ENCODE measurements at regions not wholly inside any gene's neighbourhood (a gene's known extent, or its start where the extent isn't known, plus 50 kb on each side); places are given as distances from the start of the nearest gene placed in this dataset.

DNA sequence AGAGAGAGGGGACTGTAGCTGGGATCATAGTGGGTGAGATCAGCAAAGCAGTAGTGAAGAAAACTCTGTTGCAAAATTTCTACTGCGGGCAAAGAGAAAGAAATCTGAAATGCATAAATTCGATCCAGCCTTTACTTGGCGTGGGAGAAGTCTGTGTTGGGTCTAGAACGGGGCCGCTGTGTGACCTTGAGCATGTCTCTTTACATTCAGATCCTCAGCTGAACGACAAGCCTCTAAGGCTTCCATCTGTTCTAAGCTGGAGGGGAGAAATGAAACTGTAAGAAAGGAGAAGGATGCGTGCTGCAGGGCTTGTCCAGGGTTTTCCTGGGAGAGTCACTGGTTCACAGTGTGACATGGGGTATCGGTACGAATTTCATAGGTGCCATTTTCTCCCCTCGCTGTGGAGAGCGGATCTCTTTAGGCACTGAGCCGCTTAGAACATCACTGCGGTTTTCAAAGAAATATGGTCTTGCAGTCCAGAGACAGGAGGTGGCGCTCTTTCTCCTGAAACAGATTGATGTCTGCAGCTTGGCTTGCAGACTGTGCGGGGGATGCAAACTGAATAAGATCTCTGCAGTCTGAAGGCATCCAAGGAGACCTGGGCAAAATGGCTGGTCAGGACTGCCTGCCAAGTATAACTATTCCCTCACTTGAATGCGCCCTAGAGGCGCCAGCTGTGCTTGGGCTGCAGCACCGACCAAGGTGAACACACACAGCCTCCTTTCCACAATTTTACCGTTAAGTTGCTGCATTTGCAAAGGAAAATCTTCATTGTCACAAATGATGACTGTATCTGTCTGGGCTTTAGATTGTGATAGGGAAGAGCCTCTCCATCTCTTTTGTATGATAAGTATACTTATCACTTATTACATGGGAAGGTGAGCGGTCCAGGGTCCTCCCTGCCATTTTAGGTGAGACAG is 104.1 kb downstream of the XCL2 start (continued):
- 0 out of 2 replicates have a peak, but pooled peaks have one; percentile 13 for TF ChIP-seq FOSL2 (CRISPR knock-in tag; IDR thresholded peaks at IDR 0.05)
- TF ChIP-seq AHR (CRISPR knock-in tag; IDR thresholded peaks at IDR 0.05): no peak
- 0 out of 2 replicates have a peak, but pooled peaks have one; percentile 40 for TF ChIP-seq ZNF20 (CRISPR knock-in tag; IDR thresholded peaks at IDR 0.05)
- TF ChIP-seq CEBPG (CRISPR knock-in tag; IDR thresholded peaks at IDR 0.05): peak; percentile 21; the same call in 1 of the 2 replicates
- TF ChIP-seq SP4 (CRISPR knock-in tag; IDR thresholded peaks at IDR 0.05): peak; percentile 39; the same call in 1 of the 2 replicates
- peak; percentile 86 for TF ChIP-seq RAD21 (CRISPR knock-in tag; IDR thresholded peaks at IDR 0.05)
- TF ChIP-seq SMC3 (IDR thresholded peaks at IDR 0.05; ENCODE audit: low read length): peak; percentile 93
- TF ChIP-seq ZBTB38 (CRISPR knock-in tag; IDR thresholded peaks at IDR 0.05): peak; percentile 74
- TF ChIP-seq ZNF501 (CRISPR knock-in tag; IDR thresholded peaks at IDR 0.05): 0 out of 2 replicates have a peak, but pooled peaks have one; percentile 33
- TF ChIP-seq, protein P1, sequence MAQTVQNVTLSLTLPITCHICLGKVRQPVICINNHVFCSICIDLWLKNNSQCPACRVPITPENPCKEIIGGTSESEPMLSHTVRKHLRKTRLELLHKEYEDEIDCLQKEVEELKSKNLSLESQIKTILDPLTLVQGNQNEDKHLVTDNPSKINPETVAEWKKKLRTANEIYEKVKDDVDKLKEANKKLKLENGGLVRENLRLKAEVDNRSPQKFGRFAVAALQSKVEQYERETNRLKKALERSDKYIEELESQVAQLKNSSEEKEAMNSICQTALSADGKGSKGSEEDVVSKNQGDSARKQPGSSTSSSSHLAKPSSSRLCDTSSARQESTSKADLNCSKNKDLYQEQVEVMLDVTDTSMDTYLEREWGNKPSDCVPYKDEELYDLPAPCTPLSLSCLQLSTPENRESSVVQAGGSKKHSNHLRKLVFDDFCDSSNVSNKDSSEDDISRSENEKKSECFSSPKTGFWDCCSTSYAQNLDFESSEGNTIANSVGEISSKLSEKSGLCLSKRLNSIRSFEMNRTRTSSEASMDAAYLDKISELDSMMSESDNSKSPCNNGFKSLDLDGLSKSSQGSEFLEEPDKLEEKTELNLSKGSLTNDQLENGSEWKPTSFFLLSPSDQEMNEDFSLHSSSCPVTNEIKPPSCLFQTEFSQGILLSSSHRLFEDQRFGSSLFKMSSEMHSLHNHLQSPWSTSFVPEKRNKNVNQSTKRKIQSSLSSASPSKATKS (CRISPR knock-in tag; IDR thresholded peaks at IDR 0.05): no peak
- TF ChIP-seq, protein P2, sequence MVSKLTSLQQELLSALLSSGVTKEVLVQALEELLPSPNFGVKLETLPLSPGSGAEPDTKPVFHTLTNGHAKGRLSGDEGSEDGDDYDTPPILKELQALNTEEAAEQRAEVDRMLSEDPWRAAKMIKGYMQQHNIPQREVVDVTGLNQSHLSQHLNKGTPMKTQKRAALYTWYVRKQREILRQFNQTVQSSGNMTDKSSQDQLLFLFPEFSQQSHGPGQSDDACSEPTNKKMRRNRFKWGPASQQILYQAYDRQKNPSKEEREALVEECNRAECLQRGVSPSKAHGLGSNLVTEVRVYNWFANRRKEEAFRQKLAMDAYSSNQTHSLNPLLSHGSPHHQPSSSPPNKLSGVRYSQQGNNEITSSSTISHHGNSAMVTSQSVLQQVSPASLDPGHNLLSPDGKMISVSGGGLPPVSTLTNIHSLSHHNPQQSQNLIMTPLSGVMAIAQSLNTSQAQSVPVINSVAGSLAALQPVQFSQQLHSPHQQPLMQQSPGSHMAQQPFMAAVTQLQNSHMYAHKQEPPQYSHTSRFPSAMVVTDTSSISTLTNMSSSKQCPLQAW (CRISPR knock-in tag; IDR thresholded peaks at IDR 0.05): peak; percentile 36; the same call in 1 of the 2 replicates
- no peak for TF ChIP-seq GABPA (IDR thresholded peaks at IDR 0.05; ENCODE audit: low read depth, low read length)
- 0 out of 2 replicates have a peak, but pooled peaks have one; percentile 4 for TF ChIP-seq GABPA (CRISPR knock-in tag; IDR thresholded peaks at IDR 0.05; ENCODE audit: low read depth)
- no peak for TF ChIP-seq SOX6 (IDR thresholded peaks at IDR 0.05)
- peak; percentile 41; the same call in 1 of the 2 replicates for TF ChIP-seq SOX6 (CRISPR knock-in tag; IDR thresholded peaks at IDR 0.05)
- TF ChIP-seq MBNL3 (CRISPR knock-in tag; conservative IDR thresholded peaks at IDR 0.05): no peak
- peak; percentile 39 for TF ChIP-seq XRCC5 (optimal IDR thresholded peaks at IDR 0.05; ENCODE audit: low read length)
- TF ChIP-seq, protein P3, sequence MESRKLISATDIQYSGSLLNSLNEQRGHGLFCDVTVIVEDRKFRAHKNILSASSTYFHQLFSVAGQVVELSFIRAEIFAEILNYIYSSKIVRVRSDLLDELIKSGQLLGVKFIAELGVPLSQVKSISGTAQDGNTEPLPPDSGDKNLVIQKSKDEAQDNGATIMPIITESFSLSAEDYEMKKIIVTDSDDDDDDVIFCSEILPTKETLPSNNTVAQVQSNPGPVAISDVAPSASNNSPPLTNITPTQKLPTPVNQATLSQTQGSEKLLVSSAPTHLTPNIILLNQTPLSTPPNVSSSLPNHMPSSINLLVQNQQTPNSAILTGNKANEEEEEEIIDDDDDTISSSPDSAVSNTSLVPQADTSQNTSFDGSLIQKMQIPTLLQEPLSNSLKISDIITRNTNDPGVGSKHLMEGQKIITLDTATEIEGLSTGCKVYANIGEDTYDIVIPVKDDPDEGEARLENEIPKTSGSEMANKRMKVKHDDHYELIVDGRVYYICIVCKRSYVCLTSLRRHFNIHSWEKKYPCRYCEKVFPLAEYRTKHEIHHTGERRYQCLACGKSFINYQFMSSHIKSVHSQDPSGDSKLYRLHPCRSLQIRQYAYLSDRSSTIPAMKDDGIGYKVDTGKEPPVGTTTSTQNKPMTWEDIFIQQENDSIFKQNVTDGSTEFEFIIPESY (CRISPR knock-in tag; IDR thresholded peaks at IDR 0.05): peak; percentile 38; the same call in 1 of the 2 replicates
- TF ChIP-seq, protein P4, sequence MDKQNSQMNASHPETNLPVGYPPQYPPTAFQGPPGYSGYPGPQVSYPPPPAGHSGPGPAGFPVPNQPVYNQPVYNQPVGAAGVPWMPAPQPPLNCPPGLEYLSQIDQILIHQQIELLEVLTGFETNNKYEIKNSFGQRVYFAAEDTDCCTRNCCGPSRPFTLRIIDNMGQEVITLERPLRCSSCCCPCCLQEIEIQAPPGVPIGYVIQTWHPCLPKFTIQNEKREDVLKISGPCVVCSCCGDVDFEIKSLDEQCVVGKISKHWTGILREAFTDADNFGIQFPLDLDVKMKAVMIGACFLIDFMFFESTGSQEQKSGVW (CRISPR knock-in tag; IDR thresholded peaks at IDR 0.05; ENCODE audit: borderline replicate concordance): no peak
- TF ChIP-seq, protein P5, sequence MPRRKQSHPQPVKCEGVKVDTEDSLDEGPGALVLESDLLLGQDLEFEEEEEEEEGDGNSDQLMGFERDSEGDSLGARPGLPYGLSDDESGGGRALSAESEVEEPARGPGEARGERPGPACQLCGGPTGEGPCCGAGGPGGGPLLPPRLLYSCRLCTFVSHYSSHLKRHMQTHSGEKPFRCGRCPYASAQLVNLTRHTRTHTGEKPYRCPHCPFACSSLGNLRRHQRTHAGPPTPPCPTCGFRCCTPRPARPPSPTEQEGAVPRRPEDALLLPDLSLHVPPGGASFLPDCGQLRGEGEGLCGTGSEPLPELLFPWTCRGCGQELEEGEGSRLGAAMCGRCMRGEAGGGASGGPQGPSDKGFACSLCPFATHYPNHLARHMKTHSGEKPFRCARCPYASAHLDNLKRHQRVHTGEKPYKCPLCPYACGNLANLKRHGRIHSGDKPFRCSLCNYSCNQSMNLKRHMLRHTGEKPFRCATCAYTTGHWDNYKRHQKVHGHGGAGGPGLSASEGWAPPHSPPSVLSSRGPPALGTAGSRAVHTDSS (CRISPR knock-in tag; conservative IDR thresholded peaks at IDR 0.05): no peak
- peak; percentile 93 for TF ChIP-seq STAG1 (CRISPR knock-in tag; IDR thresholded peaks at IDR 0.05)
- 0 out of 2 replicates have a peak, but pooled peaks have one; percentile 28 for TF ChIP-seq KDM3A (CRISPR knock-in tag; IDR thresholded peaks at IDR 0.05; ENCODE audit: low read depth)
- no peak for TF ChIP-seq HOXA3 (CRISPR knock-in tag; IDR thresholded peaks at IDR 0.05)
